ENCODE measurements at regions not wholly inside any gene's neighbourhood (a gene's known extent, or its start where the extent isn't known, plus 50 kb on each side); places are given as distances from the start of the nearest gene placed in this dataset.

GRCh38 chr9:99336005-99336404 lies 113.9 kb downstream of the SEC61B start:
- TF ChIP-seq CTCF (IDR thresholded peaks at IDR 0.05; ENCODE audit: borderline replicate concordance, extremely low read depth, insufficient read depth): no peak
- no peak for FAIRE-seq
- intact Hi-C loops (cut with DNase I): no loop called here

GRCh38 chr9:99336531-99336930 lies 114.4 kb downstream of the SEC61B start:
- no peak overlapping the region for H3K27ac ChIP-seq (ENCODE audit: low read depth in 2 of 2, low read length in 2 of 2)
- H3K27me3 ChIP-seq (ENCODE audit: control insufficient read depth, insufficient read depth, low read length): no peaks in the 10 kb centered on the region
- no peaks in the 10 kb centered on the region for H3K9me3 ChIP-seq (ENCODE audit: control insufficient read depth in 2 of 3, insufficient read depth in 1 of 3, low read length in 3 of 3)
- no peaks in the 10 kb centered on the region for H3K4me1 ChIP-seq (ENCODE audit: control insufficient read depth in 2 of 3, insufficient read depth in 2 of 3, low read depth in 1 of 3, low read length in 3 of 3)
- TF ChIP-seq CTCF (IDR thresholded peaks at IDR 0.05; ENCODE audit: borderline replicate concordance, extremely low read depth, insufficient read depth): no peak
- no peaks in the 10 kb centered on the region for H3K36me3 ChIP-seq (ENCODE audit: control insufficient read depth in 2 of 3, insufficient read depth in 3 of 3, low read length in 3 of 3)
- FAIRE-seq: no peak
- intact Hi-C loops (cut with DNase I): no loop called here
- DNase-seq: no peak
- no peak overlapping the region for H3K9ac ChIP-seq (ENCODE audit: low read length in 3 of 3)
- no peak overlapping the region for H3K4me3 ChIP-seq (ENCODE audit: low read length in 3 of 3)

More at GRCh38 chr9:99336005-99336404, 113.9 kb downstream of the SEC61B start:
- DNase-seq: no peak
- no peaks in the 10 kb centered on the region for H3K36me3 ChIP-seq (ENCODE audit: control insufficient read depth in 2 of 3, insufficient read depth in 3 of 3, low read length in 3 of 3)
- H3K4me3 ChIP-seq (ENCODE audit: low read length in 3 of 3): no peak overlapping the region
- no peaks in the 10 kb centered on the region for H3K4me1 ChIP-seq (ENCODE audit: control insufficient read depth in 2 of 3, insufficient read depth in 2 of 3, low read depth in 1 of 3, low read length in 3 of 3)
- H3K9ac ChIP-seq (ENCODE audit: low read length in 3 of 3): no peak overlapping the region
- H3K27ac ChIP-seq (ENCODE audit: low read depth in 2 of 2, low read length in 2 of 2): no peak overlapping the region
- H3K27me3 ChIP-seq (ENCODE audit: control insufficient read depth, insufficient read depth, low read length): no peaks in the 10 kb centered on the region
- H3K9me3 ChIP-seq (ENCODE audit: control insufficient read depth in 2 of 3, insufficient read depth in 1 of 3, low read length in 3 of 3): no peaks in the 10 kb centered on the region

- Histone ChIP-seq H3K9me3 (ENCODE audit: control insufficient read depth in 2 of 3, insufficient read depth in 1 of 3, low read length in 3 of 3) (no peaks in the 10 kb centered on the region), H3K36me3 (ENCODE audit: control insufficient read depth in 2 of 3, insufficient read depth in 3 of 3, low read length in 3 of 3) (no peaks in the 10 kb centered on the region), H3K9ac (ENCODE audit: low read length in 3 of 3) (no peak overlapping the region), H3K27me3 (ENCODE audit: control insufficient read depth, insufficient read depth, low read length) (no peaks in the 10 kb centered on the region), H3K27ac (ENCODE audit: low read depth in 2 of 2, low read length in 2 of 2) (no peak overlapping the region), H3K4me1 (ENCODE audit: control insufficient read depth in 2 of 3, insufficient read depth in 2 of 3, low read depth in 1 of 3, low read length in 3 of 3) (no peaks in the 10 kb centered on the region), H3K4me3 (ENCODE audit: low read length in 3 of 3) (no peak overlapping the region)
- TF ChIP-seq CTCF (IDR thresholded peaks at IDR 0.05; ENCODE audit: borderline replicate concordance, extremely low read depth, insufficient read depth): no peak
- FAIRE-seq (no peak), DNase-seq (no peak)
- intact Hi-C loops (cut with DNase I): no loop called here
Observed at GRCh38 chr9:99340281-99340680, 118.2 kb downstream of the SEC61B start.

- H3K9me3 ChIP-seq (ENCODE audit: control insufficient read depth in 2 of 3, insufficient read depth in 1 of 3, low read length in 3 of 3): no peaks in the 10 kb centered on the region
- no peak overlapping the region for H3K27ac ChIP-seq (ENCODE audit: low read depth in 2 of 2, low read length in 2 of 2)
- no peaks in the 10 kb centered on the region for H3K36me3 ChIP-seq (ENCODE audit: control insufficient read depth in 2 of 3, insufficient read depth in 3 of 3, low read length in 3 of 3)
- no peaks in the 10 kb centered on the region for H3K4me1 ChIP-seq (ENCODE audit: control insufficient read depth in 2 of 3, insufficient read depth in 2 of 3, low read depth in 1 of 3, low read length in 3 of 3)
- intact Hi-C loops (cut with DNase I): no loop called here
- no peaks in the 10 kb centered on the region for H3K27me3 ChIP-seq (ENCODE audit: control insufficient read depth, insufficient read depth, low read length)
- H3K9ac ChIP-seq (ENCODE audit: low read length in 3 of 3): no peak overlapping the region
- H3K4me3 ChIP-seq (ENCODE audit: low read length in 3 of 3): no peak overlapping the region
- no peak for DNase-seq
- TF ChIP-seq CTCF (IDR thresholded peaks at IDR 0.05; ENCODE audit: borderline replicate concordance, extremely low read depth, insufficient read depth): no peak
- no peak for FAIRE-seq
Observed at GRCh38 chr9:99341686-99342085, 119.6 kb downstream of the SEC61B start.

All from kidney (tissue), 13 donors.